CD4-positive, alpha-beta T cell treated with Interleukin-4 for 4 hours (primary cell): ENCODE measurements at regions not wholly inside any gene's neighbourhood (a gene's known extent, or its start where the extent isn't known, plus 50 kb on each side); places are given as distances from the start of the nearest gene placed in this dataset.
"Not testable (repeated sequence)": the region's sequence is repeated elsewhere in the genome, so short reads cannot be mapped to it uniquely, and the experiment has no call there.

Experiments
- DNase-seq: peaks from one replicate; pipeline ENCODE4 v3.0.0-alpha.2; 2020

DNA sequence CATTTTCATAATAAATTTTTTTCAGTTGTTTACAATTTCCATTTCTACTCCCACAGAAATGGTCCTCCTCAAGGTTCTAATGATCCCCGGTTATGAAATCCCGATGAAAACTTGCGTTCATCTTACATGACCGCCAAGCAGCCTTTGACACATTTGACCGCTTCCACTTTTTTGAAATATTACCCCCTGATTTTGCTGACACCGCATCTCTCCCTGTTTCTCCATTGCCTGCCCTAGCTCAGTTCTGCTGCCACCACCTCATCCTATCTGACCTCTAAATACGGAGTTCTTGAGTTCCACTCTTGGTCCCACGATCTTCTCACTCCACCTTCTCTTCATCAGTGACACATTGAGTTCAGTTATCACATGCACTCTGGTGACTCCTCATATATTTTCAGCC lies 74.1 kb downstream of the SLC35B3 start:
- no peak for DNase-seq

- no peak for DNase-seq
These were observed 82.4 kb downstream of the SLC35B3 start for GRCh38 chr6:8352966-8353340.

- no peak for DNase-seq
These were observed 82.9 kb downstream of the SLC35B3 start for GRCh38 chr6:8352335-8352965.

DNA sequence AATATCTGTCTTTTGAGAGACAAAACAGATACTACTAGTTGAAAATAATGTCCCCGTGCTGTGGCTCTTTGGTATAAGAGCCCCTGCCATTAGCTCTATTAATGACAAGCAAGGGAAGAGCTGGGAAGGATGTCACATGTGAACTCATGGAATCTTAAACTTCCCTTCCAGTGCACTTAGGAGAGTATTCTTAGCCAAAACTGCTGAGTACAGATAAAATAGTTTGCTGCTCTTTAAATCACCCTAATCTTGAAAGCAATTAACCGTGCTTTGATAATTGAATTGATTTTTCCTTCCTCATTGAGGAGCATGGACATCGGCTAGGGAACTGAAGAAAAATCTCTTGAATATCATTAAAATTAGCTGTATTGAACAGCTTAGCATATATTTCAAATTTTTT lies 91.7 kb downstream of the SLC35B3 start:
- no peak for DNase-seq

DNA sequence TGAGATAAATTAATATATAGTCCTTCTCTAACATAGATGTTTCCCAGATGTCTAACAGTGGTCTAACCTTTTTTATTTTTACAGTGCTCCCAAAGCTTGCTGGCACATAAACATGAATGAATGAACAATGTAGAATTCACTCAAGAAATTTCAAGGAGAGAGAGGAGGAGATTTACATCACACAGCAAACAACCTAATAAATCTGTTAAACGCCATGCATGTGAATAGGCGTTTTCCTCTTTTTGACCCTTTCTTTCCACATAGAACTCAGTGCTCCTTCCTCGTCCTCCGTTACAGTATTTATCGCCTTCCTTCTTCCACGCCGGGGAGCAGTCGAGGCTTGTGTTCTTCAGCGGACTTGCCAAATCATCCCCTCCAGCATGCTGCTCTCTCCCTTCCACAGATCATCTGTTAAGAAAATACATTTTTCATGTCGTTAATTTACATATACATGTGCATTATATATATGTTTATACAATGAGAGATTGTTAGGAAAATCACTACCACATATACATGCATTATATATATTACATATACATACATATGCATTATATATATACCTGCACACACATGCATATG lies 93.0 kb downstream of the SLC35B3 start:
- DNase-seq, result no peak

GRCh38 chr6:8337147-8337546 lies 98.2 kb downstream of the SLC35B3 start:
- no peak for DNase-seq

- DNase-seq, result no peak
These were observed 98.8 kb downstream of the SLC35B3 start for GRCh38 chr6:8336406-8337057.

DNA sequence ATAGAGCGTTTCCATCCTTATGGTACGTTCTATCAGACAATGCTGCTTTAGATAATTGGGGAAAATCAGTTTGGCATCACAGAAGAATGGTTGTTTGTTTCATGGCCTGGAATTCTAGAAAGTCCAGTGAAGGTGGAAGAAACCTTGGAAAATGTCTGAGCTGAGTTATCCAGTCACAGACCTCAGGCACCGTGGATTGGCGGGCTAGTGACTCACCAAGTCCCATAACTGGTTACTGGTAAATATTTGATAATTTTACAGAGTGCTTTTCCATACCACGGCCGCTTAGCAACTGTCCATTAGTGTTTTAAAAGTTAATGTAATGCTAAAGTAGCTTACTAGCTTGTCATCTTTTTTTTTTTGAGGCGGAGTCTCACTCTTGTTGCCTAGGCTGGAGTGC lies 99.4 kb downstream of the SLC35B3 start:
- no peak for DNase-seq

GRCh38 chr6:8335381-8335780 lies 100.0 kb downstream of the SLC35B3 start:
- no peak for DNase-seq

DNA sequence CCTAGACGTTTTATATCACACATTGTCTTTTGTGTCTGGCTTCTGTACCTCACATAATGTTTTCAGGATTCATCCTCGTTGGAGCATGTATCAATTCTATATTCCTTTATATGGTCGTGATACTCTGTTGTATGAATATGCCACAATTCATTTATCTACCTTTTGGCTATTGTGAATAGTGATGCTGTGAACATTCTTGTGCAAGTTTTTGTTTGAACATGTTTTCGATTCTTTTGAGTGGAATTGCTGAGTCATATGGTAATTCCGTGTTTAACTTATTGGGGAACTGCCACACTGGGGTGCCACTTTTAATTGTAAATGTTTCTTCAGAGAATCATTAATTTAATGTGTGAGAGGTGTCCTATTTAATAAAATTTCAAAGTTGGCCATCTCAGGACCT lies 101.2 kb downstream of the SLC35B3 start:
- DNase-seq, result no peak

GRCh38 chr6:8329562-8329961 lies 105.8 kb downstream of the SLC35B3 start:
- no peak for DNase-seq

GRCh38 chr6:8325743-8326142 lies 109.6 kb downstream of the SLC35B3 start:
- no peak for DNase-seq

DNA sequence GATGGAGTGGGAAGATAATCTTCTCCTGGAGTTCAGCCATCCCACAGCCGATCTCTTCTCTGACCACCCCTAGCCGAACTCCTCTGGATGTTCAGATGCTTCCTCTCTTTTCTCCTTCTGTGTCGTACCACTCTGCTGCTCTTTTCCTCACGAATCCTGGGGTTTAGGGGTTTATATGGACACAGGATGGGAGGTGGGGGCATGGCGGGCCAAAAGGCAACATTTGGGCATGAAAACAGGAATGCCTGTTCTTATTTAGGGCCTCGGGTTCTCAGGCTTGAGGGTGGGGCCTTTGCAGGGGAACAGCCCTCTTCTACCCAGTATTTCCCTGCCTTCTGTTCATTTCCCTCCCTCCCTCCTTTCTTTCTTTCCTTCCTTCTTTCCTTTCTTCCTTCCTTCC lies 112.7 kb downstream of the SLC35B3 start:
- no peak for DNase-seq

DNA sequence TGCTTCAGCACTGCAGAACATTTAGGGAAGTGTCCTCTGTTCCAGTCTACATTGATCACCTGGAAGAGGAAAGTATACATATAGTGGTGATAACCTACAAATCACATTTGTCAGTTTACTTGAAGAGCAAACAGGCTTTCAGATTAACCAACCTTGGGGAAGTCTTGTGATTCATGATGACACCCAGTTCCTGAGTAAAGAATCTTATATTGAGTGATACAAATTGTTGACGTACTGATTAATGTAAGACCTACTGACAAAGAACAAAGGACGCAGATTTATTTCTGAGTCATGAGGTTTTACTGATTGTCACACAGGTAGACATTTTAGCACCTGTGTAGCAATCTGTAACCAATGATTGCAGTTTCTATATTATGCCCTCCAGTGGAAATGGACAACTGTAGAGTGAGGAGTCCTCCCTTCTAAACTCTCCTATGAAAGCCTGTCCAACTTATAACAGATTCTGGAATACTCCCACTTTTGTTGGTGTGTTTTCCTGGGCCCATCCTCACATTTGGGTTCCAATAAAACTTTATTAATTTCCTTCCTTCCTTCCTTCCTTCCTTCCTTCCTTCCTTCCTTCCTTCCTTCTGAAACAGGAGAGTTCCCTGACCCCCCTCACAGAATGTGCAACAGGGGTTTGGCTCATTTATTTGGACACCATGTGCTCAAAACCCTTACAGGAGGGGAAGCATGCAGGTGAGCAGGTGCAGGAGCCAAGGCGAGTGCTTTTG lies 113.5 kb downstream of the SLC35B3 start:
- no peak for DNase-seq

DNA sequence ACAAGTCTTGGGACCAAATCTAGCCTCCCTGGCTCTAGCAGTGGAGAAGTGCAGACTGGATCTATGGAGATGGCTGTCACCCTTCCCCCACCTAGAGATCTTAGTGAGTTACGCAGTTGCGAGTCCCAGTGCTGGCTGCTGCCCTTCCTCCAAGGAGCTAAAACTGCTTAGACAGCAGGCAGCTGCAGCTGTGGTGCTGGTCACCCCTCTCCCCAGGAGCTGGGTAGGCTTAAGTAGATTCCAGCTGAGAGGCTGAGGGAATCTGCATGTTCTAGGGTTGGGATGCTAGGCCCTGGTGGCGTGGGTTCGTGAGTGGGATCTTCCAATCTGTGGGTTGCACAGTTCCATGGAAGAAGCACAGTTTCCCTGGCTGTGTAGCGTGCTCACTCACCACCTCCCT lies 120.2 kb downstream of the SLC35B3 start:
- DNase-seq, result no peak

- DNase-seq, result no peak
These were observed 133.8 kb downstream of the SLC35B3 start for GRCh38 chr6:8301502-8301901.

DNA sequence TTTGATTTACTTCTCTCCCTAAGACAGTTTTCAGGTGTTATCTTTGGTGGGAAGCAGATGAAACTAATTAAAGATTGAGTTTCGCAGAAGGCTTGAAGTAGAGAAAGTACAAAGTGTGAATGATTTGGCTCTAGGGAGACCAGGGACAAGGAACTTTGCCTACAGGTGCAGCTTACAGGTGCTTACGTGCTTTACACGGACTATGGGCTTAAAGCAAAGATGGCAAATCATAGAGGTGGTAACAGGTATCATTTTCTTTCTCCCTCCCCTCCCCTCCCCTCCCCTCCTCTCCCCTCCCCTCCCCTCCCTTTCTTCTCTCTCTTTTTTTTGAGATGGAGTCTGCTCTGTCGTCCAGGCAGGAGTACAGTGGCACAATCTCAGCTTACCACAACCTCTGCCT lies 136.3 kb downstream of the SLC35B3 start:
- DNase-seq, result no peak

- not testable (repeated sequence) for DNase-seq
These were observed 152.4 kb downstream of the SLC35B3 start for GRCh38 chr6:8282946-8283345.

GRCh38 chr6:8282380-8282779 lies 153.0 kb downstream of the SLC35B3 start:
- DNase-seq, result no peak

DNA sequence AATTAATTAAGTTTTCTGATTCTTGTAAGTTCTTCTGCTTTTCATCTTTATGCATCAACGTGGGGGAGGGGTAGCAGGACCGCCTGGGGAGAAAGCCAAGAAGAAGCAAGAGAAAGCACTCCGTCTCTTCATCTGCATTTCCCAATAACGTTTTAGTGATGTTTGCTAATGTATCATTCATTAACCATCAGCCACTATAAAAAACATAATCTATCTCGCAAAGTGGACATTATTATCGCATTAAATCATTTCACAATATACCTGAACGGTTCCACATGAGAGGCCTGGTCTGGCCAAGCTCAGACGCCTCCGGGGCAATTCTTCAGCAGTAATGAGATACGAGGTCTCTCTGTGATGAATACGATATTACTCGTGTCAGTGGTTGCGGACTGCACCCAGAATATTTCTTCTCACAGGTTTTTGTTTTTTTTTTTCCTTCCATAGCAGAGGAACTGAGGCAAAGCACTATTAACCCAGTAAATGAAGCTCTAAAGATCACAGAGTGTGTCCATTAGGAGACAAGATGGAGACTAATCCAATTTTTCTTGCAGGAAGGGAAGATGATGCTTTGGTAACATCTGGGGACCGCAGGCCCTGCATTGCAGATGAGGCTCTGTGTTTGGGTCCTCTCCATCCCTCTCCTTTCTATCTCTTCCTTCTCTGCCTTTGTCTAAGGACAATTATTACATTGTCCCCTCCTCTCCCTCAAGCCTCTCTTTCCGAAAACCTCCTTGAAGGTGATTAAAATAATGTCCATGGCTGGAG lies 156.1 kb downstream of the SLC35B3 start:
- no peak for DNase-seq

GRCh38 chr6:8278562-8278961 lies 156.8 kb downstream of the SLC35B3 start:
- no peak for DNase-seq

GRCh38 chr6:8277769-8278168 lies 157.6 kb downstream of the SLC35B3 start:
- DNase-seq, result no peak

DNA sequence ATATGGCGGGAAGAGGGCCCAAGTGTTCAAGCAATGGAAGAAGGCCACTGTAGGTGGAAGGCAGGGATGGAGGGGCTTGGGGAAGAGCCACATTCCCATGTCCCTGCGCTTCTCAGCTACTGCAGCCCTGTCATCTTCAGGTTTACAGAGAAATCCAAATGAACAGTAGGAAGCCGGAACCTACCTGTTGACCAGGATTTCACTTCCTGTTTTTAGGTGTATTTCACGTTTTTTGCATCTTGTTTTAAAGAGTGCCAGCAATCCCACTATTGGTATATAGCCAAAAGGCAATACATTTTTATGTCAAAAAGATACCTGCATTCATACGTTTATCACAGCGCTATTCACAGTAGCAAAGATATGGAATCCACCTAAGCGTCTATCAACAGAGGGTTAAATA lies 159.2 kb downstream of the SLC35B3 start:
- no peak for DNase-seq
